ENCODE measurements at regions not wholly inside any gene's neighbourhood (a gene's known extent, or its start where the extent isn't known, plus 50 kb on each side); places are given as distances from the start of the nearest gene placed in this dataset.

DNA sequence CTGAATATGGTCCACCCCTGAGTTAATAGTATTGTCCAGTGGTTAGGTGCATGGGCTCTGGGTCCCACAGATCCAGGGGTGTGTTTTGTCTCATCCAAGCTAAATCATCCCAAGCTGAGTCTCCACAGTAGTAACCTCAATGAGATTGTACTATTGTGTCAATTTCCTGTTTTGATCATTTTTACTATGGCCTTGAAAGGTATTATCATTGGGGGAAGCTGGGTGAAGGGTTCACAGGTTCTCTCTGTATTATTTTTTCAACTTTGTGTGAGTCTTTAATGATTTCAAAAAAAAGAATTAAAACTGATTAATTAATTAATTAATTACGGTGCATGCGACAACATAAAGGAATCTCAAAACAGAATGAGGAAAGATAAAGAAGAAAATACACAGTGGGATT is 266.1 kb downstream of the MN1 start:
- H3K27me3 Mint-ChIP-seq (ENCODE audit: low read depth) = peaks cover 4% of the 10 kb centered on the region
- no peaks in the 10 kb centered on the region for H3K36me3 Mint-ChIP-seq (ENCODE audit: low read depth)
- intact Hi-C loops (cut with micrococcal nuclease) = no loop called here
- no peak overlapping the region for H3K27ac Mint-ChIP-seq
- no peaks in the 10 kb centered on the region for H3K4me1 Mint-ChIP-seq (ENCODE audit: low read depth)
- DNase-seq = no peak
- CTCF ChIA-PET = no interaction called here
- H3K9me3 Mint-ChIP-seq = peaks cover 1% of the 10 kb centered on the region
- H3K4me3 Mint-ChIP-seq = no peak overlapping the region

DNA sequence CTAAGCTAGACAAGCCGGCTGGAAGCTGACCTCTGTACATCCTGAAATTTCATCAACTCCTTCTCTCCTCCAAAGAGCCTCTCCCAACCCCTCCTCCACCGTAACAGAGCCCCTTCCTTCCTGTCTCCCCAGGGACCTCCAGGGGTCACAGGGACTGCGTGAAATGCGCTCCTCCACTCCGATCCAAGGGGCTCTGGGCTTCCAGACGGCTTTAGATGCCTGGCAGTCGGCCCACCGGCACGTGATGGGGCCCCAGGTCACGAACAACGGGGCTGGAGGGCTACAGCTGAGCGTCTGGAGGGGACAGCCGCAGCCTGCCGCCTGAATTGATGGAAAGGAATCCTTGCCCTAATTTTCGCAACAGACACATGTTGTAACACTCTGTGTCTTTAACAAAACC is 264.1 kb downstream of the MN1 start:
- intact Hi-C loops (cut with micrococcal nuclease) = no loop called here

DNA sequence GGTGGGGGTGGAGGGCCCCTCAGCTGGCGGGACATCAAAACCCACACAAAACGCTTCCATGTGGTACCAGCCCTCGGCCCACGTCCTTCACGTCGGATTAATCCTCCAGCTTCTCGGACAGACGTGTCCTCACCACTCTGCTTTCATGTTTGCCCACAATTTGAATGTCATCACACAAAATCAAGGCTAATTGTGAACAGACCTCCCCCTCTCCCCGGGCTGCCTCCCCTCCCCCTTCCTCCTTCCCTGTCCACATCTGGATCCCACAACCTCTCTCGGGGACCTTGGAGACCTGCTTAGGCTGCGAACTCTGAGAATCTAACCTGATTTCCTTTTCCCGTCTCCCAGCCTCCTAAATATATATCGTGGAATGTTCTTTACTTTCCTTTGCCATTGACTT is 262.9 kb downstream of the MN1 start:
- Mint-ChIP-seq H3K4me1 (ENCODE audit: low read depth) (no peaks in the 10 kb centered on the region), H3K9me3 (no peaks in the 10 kb centered on the region), H3K27me3 (ENCODE audit: low read depth) (peaks cover 2% of the 10 kb centered on the region), H3K36me3 (ENCODE audit: low read depth) (no peaks in the 10 kb centered on the region), H3K4me3 (no peak overlapping the region), H3K27ac (no peak overlapping the region)
- CTCF ChIA-PET = no interaction called here
- no peak for DNase-seq
- intact Hi-C loops (cut with micrococcal nuclease) = no loop called here

More for the DNA sequence above, 264.1 kb downstream of the MN1 start:
- no peaks in the 10 kb centered on the region for H3K4me1 Mint-ChIP-seq (ENCODE audit: low read depth)
- H3K27ac Mint-ChIP-seq = no peak overlapping the region
- no peak for DNase-seq
- no peaks in the 10 kb centered on the region for H3K9me3 Mint-ChIP-seq
- H3K36me3 Mint-ChIP-seq (ENCODE audit: low read depth) = no peaks in the 10 kb centered on the region
- CTCF ChIA-PET = no interaction called here
- H3K4me3 Mint-ChIP-seq = no peak overlapping the region
- H3K27me3 Mint-ChIP-seq (ENCODE audit: low read depth) = peaks cover 2% of the 10 kb centered on the region

DNA sequence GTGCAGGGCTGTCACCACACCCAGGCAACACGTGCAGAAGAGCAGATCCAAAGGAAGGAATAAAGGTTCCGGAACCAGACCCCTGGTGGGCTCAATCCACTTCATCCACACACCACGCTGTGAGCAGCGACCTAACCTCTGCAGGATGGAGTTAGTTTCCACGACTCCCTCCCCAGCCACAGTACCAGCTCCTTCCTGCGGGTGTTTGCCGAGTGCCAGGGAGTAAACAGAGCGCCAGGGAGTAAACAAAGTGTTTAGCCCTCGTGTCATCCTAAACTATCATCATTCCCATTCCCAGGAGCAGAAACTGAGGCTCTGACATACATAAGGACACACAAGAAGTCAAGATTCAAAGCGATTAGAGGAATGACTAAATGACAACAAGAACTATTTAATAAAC is 261.3 kb downstream of the MN1 start:
- CTCF ChIA-PET = no interaction called here
- no peaks in the 10 kb centered on the region for H3K4me1 Mint-ChIP-seq (ENCODE audit: low read depth)
- no peak for DNase-seq
- no peak overlapping the region for H3K27ac Mint-ChIP-seq
- no peaks in the 10 kb centered on the region for H3K9me3 Mint-ChIP-seq
- intact Hi-C loops (cut with micrococcal nuclease) = no loop called here
- H3K4me3 Mint-ChIP-seq = no peak overlapping the region
- peaks cover 2% of the 10 kb centered on the region for H3K27me3 Mint-ChIP-seq (ENCODE audit: low read depth)
- no peaks in the 10 kb centered on the region for H3K36me3 Mint-ChIP-seq (ENCODE audit: low read depth)

DNA sequence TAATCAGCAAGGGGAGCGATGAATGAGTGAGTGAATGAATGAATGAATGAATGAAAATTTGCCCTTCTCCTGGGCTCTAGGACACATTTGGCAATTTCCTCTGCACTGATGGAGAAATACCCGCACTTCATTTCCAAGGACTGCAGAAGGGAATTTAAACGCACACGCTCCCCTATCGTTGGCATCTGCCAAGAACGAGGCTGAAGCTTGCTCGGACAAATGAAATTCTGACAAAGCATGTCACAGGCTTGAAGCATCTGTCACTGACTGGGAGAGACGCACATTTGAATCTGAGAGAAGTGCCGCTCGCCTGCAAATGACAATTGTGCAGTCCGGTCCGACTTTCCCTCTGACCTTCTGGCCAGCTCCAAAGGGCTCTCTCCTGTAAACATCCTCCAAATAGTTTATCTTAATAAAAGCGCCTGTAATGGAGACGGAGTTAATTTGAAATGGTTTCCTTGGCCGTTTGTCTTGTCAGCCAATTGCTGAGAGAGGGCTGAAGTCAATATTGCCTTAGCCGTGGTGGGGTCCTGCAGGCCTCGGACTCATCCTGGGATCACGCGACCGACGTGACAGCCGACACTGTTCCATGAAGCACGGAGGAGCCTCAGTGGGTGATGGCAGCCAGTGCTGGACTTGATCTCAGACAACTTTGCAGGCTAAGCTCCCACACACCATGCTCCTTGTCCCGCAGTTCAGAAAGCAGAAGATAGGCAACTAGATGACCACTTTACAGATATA is 260.7 kb downstream of the MN1 start:
- CTCF ChIA-PET = no interaction called here
- H3K36me3 Mint-ChIP-seq (ENCODE audit: low read depth) = no peaks in the 10 kb centered on the region
- no peak overlapping the region for H3K4me3 Mint-ChIP-seq
- DNase-seq = no peak
- H3K27ac Mint-ChIP-seq = no peak overlapping the region
- H3K27me3 Mint-ChIP-seq (ENCODE audit: low read depth) = peaks cover 6% of the 10 kb centered on the region
- intact Hi-C loops (cut with micrococcal nuclease) = no loop called here
- H3K4me1 Mint-ChIP-seq (ENCODE audit: low read depth) = no peaks in the 10 kb centered on the region
- no peaks in the 10 kb centered on the region for H3K9me3 Mint-ChIP-seq

DNA sequence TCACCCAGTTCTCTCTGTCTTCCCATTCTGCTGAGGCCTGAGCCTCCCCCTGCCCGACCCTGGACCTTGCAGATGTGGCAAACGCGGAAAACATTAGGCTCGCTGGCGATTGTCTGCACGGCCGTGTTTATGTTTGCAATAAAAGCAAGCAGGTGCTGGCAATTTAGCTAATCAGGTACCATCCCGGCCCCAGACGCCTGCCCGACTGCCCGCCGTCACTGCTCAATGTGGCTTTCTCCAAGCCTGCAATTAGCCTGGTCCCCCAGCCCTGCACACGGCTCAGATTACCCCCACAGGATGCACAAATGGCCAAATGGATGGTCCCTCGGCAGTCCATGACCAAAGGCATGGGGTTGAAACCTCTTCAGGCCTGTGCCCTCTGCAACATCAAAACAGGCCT is 259.7 kb downstream of the MN1 start:
- peaks cover 6% of the 10 kb centered on the region for H3K27me3 Mint-ChIP-seq (ENCODE audit: low read depth)
- intact Hi-C loops (cut with micrococcal nuclease) = no loop called here
- CTCF ChIA-PET = no interaction called here
- H3K27ac Mint-ChIP-seq = no peak overlapping the region
- no peaks in the 10 kb centered on the region for H3K9me3 Mint-ChIP-seq
- H3K36me3 Mint-ChIP-seq (ENCODE audit: low read depth) = no peaks in the 10 kb centered on the region
- no peaks in the 10 kb centered on the region for H3K4me1 Mint-ChIP-seq (ENCODE audit: low read depth)
- no peak overlapping the region for H3K4me3 Mint-ChIP-seq
- DNase-seq = no peak

DNA sequence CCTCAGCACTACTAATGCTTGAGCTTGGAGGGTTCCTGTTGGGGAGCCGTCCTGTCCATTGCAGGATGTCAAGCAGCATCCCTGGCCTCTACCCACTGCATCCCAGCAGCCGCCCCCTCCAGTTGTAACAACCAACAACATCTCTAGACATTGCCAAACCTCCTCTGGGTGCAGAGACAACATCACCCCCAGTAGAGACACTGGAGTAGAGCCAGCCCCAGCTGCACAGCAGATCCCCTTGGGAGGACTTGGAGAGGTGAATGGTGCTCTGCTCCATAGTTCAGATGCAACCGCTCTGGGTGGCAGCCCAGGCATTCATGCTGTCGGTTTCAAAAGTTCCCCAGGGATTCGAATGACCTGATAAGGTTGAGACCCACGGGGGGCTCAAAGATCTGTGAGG is 259.0 kb downstream of the MN1 start:
- no peaks in the 10 kb centered on the region for H3K9me3 Mint-ChIP-seq
- H3K27ac Mint-ChIP-seq = no peak overlapping the region
- H3K27me3 Mint-ChIP-seq (ENCODE audit: low read depth) = peaks cover 6% of the 10 kb centered on the region
- intact Hi-C loops (cut with micrococcal nuclease) = no loop called here
- no peaks in the 10 kb centered on the region for H3K4me1 Mint-ChIP-seq (ENCODE audit: low read depth)
- no peak overlapping the region for H3K4me3 Mint-ChIP-seq
- DNase-seq = no peak
- CTCF ChIA-PET = no interaction called here
- no peaks in the 10 kb centered on the region for H3K36me3 Mint-ChIP-seq (ENCODE audit: low read depth)

DNA sequence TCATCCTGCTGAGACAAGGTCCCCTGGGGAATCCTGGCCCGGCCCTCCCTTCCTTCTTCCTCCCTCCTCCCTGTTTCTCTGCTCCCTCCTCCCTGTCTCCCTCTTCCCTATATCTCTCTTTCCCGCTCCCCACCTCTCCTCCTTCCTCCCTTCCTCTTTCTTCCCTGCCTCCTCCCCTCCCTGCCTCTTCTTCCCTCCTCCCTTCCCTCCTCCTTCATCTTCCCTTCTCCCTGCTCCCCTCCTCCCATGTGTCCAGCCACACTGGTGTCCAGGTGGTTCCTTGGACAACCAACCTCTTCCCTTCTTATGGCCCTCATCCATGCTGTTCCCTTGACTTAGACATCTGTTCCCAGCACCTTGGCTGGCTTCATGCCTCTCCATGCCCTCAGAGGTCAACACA is 258.1 kb downstream of the MN1 start:
- CTCF ChIA-PET = no interaction called here

DNA sequence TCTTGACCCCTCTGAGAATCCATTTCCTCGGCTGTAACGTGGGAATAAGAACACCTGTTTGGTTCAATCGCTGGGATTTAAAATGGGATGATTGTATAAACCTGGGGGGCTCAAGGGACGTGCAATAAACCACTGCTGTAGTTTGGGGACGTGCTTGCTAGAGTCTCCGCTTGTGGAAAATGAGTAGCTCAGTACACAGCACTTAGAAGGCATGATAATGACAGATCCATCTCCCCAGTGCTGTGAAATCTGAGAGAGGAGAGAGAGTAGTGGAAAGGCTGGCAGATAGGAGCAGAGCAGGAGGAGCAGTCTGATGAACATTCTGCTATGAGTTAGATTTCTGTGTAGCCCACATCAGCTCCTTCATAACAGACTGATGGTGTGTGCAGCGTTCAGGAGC is 256.5 kb downstream of the MN1 start:
- intact Hi-C loops (cut with micrococcal nuclease) = no loop called here
- Mint-ChIP-seq H3K27me3 (ENCODE audit: low read depth) (peaks cover 6% of the 10 kb centered on the region), H3K4me3 (no peak overlapping the region), H3K36me3 (ENCODE audit: low read depth) (no peaks in the 10 kb centered on the region), H3K4me1 (ENCODE audit: low read depth) (no peaks in the 10 kb centered on the region), H3K9me3 (no peaks in the 10 kb centered on the region), H3K27ac (no peak overlapping the region)
- DNase-seq = no peak
- CTCF ChIA-PET = no interaction called here

More for the DNA sequence above, 258.1 kb downstream of the MN1 start:
- peaks cover 6% of the 10 kb centered on the region for H3K27me3 Mint-ChIP-seq (ENCODE audit: low read depth)
- no peaks in the 10 kb centered on the region for H3K9me3 Mint-ChIP-seq
- H3K4me1 Mint-ChIP-seq (ENCODE audit: low read depth) = no peaks in the 10 kb centered on the region
- intact Hi-C loops (cut with micrococcal nuclease) = no loop called here
- no peaks in the 10 kb centered on the region for H3K36me3 Mint-ChIP-seq (ENCODE audit: low read depth)
- no peak for DNase-seq
- H3K27ac Mint-ChIP-seq = no peak overlapping the region
- no peak overlapping the region for H3K4me3 Mint-ChIP-seq

DNA sequence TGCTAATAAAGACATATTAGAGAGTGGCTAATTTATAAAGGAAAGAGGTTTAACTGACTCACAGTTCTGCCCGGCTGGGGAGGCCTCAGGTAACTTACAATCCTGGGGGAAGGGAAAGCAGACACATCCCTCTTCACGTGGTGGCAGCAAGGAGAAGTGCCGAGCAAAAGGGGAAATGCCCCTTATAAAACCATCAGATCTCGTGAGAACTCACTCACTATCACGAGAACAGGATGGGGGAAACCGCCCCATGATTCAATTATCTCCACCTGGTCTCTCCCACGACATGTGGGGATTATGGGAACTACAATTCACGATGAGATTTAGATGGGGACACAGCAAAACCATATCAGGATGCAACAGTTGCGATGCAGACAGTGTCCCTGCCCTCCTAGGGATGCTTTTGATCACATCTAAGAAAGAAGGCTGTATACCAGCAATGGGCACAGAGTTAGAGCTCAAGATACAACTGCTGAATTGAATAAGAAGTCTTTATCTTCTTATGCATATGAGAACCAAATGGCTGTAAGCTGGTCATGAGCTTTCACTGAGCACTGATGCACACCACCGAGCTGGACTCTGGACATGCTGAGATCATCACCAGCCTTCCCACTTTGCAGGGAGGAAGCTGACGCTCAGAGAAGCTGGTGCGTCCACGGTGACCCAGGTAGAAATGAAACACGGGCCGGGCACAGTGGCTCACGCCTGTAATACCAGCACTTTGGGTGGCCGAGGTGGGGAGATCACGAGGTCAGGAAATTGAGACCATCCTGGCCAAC is 255.2 kb downstream of the MN1 start:
- Mint-ChIP-seq H3K27ac (no peak overlapping the region), H3K36me3 (ENCODE audit: low read depth) (no peaks in the 10 kb centered on the region), H3K27me3 (ENCODE audit: low read depth) (peaks cover 4% of the 10 kb centered on the region), H3K4me3 (no peak overlapping the region), H3K4me1 (ENCODE audit: low read depth) (no peaks in the 10 kb centered on the region), H3K9me3 (no peaks in the 10 kb centered on the region)
- DNase-seq = no peak
- CTCF ChIA-PET = no interaction called here
- intact Hi-C loops (cut with micrococcal nuclease) = no loop called here

DNA sequence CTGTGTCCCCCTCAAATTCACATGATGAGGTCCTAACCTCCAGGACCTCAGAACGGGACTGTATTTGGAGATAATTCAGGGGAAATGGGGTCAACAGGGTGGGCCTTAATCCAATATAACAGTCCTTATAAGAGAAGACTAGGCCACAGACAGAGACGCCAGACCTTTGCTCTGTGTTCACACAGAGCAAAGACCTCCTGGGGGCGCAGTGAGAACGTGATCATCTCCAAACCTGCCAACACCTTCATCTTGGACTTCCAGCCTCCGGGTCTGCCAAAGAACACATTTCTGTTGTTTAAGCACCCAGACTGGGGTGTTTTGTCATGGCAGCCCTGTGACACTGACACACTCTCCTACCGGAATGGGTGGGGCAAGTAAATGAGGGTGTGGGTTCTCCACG is 250.2 kb downstream of the MN1 start:
- Mint-ChIP-seq H3K4me3 (no peak overlapping the region), H3K4me1 (ENCODE audit: low read depth) (no peaks in the 10 kb centered on the region), H3K36me3 (ENCODE audit: low read depth) (no peaks in the 10 kb centered on the region), H3K27me3 (ENCODE audit: low read depth) (peaks cover 3% of the 10 kb centered on the region), H3K27ac (no peak overlapping the region), H3K9me3 (peaks cover 5% of the 10 kb centered on the region)
- no peak for DNase-seq
- intact Hi-C loops (cut with micrococcal nuclease) = no loop called here
- CTCF ChIA-PET = no interaction called here

DNA sequence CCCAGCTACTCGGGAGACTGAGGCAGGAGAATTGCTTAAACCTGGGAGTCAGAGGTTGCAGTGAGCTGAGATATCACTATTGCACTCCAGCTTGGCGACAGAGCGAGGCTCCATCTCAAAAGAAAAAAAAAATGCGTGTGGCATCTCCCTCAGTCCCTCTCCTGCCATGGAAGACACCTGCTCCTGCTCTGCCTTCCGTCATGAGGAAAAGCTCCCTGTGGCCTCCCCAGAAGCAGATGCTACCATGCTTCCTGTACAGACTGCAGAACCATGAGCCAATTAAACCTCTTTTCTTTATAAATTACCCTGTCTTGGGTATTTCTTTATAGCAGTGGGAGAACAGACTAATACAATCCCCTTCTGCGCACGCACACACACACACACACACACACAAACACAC is 249.4 kb downstream of the MN1 start:
- Mint-ChIP-seq H3K4me1 (ENCODE audit: low read depth) (no peaks in the 10 kb centered on the region), H3K27ac (no peak overlapping the region), H3K36me3 (ENCODE audit: low read depth) (no peaks in the 10 kb centered on the region), H3K9me3 (peaks cover 5% of the 10 kb centered on the region), H3K27me3 (ENCODE audit: low read depth) (peaks cover 3% of the 10 kb centered on the region), H3K4me3 (no peak overlapping the region)
- no peak for DNase-seq
- intact Hi-C loops (cut with micrococcal nuclease) = no loop called here
- CTCF ChIA-PET = no interaction called here

DNA sequence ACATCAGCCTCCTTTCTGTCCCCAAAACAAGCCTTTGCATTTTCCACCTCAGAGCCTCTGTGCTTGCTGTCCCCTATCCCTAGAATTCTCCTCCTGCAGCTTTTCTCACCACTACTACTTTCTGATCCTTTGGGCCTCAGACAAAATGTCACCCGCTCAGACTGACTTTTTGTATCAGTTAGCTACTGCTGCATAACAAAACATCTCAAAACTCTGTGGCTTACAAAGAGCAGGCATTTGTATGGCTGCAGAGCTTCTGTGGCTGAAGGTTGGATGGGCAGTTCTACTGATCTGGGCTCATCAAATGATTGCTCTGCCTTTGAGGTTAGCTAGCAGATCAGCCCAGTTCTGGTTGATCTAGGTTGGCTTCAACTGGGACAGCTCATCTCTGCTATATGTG is 248.7 kb downstream of the MN1 start:
- no peak for DNase-seq
- intact Hi-C loops (cut with micrococcal nuclease) = no loop called here
- Mint-ChIP-seq H3K27ac (no peak overlapping the region), H3K4me1 (ENCODE audit: low read depth) (no peaks in the 10 kb centered on the region), H3K27me3 (ENCODE audit: low read depth) (peaks cover 3% of the 10 kb centered on the region), H3K36me3 (ENCODE audit: low read depth) (no peaks in the 10 kb centered on the region), H3K4me3 (no peak overlapping the region), H3K9me3 (peaks cover 5% of the 10 kb centered on the region)
- CTCF ChIA-PET = no interaction called here
